ENCODE measurements at regions not wholly inside any gene's neighbourhood (a gene's known extent, or its start where the extent isn't known, plus 50 kb on each side); places are given as distances from the start of the nearest gene placed in this dataset.

GRCh38 chr4:37043342-37043741 is 201.2 kb upstream of the NWD2 start:
- Mint-ChIP-seq H3K4me1 (ENCODE audit: low read depth, unreplicated experiment) (no peaks in the 10 kb centered on the region), H3K27me3 (ENCODE audit: insufficient read depth, unreplicated experiment) (no peaks in the 10 kb centered on the region), H3K9me3 (ENCODE audit: unreplicated experiment) (no peaks in the 10 kb centered on the region), H3K27ac (ENCODE audit: unreplicated experiment) (no peak overlapping the region), H3K4me3 (ENCODE audit: unreplicated experiment) (no peak overlapping the region), H3K36me3 (ENCODE audit: insufficient read depth, unreplicated experiment) (no peaks in the 10 kb centered on the region)
- H3K4me1 ChIP-seq: no peaks in the 10 kb centered on the region
- CTCF ChIA-PET: no interaction called here
- no peak overlapping the region for H3K4me3 ChIP-seq (ENCODE audit: low read depth, low read length)
- no peaks in the 10 kb centered on the region for H3K9me3 ChIP-seq
- no peak for DNase-seq
- no peaks in the 10 kb centered on the region for H3K36me3 ChIP-seq (ENCODE audit: control insufficient read depth, insufficient read depth, low read length)
- no peak for TF ChIP-seq CTCF (IDR thresholded peaks at IDR 0.05; ENCODE audit: insufficient read depth in 1 of 2, low read depth in 1 of 2, low read length in 1 of 2, severe bottlenecking in 1 of 2, unreplicated experiment in 1 of 2)
- POLR2A ChIA-PET: no interaction called here
- H3K27me3 ChIP-seq (replicated peaks; ENCODE audit: control insufficient read depth, insufficient read depth, low read length): no peaks in the 10 kb centered on the region
- BruUV-seq (replicated peaks): no TSS peak
- intact Hi-C loops (cut with micrococcal nuclease; ENCODE audit: unreplicated experiment): no loop called here

DNA sequence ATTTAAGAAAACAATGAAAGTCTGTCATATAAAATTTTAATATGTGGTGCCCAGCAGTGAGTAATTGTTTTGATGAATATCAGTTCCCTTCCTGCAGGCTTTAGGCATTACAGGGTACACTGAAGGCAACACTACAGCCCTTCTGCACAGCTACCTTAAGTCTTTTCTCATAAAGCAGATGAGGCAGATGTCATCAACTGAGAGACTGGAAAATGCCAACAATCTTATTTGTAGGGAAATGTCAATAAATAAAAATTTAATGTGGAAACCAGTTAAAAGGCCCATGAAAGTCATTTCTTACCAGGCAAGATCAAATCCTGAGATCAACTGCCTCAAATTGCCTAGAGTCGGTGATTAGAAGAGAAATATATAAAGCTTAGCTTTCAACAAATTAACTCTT is 193.4 kb upstream of the NWD2 start:
- POLR2A ChIA-PET: no interaction called here
- H3K27me3 ChIP-seq (replicated peaks; ENCODE audit: control insufficient read depth, insufficient read depth, low read length): no peaks in the 10 kb centered on the region
- H3K27ac Mint-ChIP-seq (ENCODE audit: unreplicated experiment): no peak overlapping the region
- BruUV-seq (replicated peaks): no TSS peak
- no peak for DNase-seq
- no peaks in the 10 kb centered on the region for H3K36me3 Mint-ChIP-seq (ENCODE audit: insufficient read depth, unreplicated experiment)
- H3K9me3 Mint-ChIP-seq (ENCODE audit: unreplicated experiment): no peaks in the 10 kb centered on the region
- no peak for TF ChIP-seq CTCF (IDR thresholded peaks at IDR 0.05; ENCODE audit: insufficient read depth in 1 of 2, low read depth in 1 of 2, low read length in 1 of 2, severe bottlenecking in 1 of 2, unreplicated experiment in 1 of 2)
- H3K4me1 ChIP-seq: no peaks in the 10 kb centered on the region
- no peaks in the 10 kb centered on the region for H3K36me3 ChIP-seq (ENCODE audit: control insufficient read depth, insufficient read depth, low read length)
- CTCF ChIA-PET: no interaction called here
- H3K27me3 Mint-ChIP-seq (ENCODE audit: insufficient read depth, unreplicated experiment): peaks cover 8% of the 10 kb centered on the region
- H3K4me1 Mint-ChIP-seq (ENCODE audit: low read depth, unreplicated experiment): no peaks in the 10 kb centered on the region
- H3K4me3 Mint-ChIP-seq (ENCODE audit: unreplicated experiment): no peak overlapping the region
- intact Hi-C loops (cut with micrococcal nuclease; ENCODE audit: unreplicated experiment): no loop called here
- H3K9me3 ChIP-seq: no peaks in the 10 kb centered on the region
- H3K4me3 ChIP-seq (ENCODE audit: low read depth, low read length): no peak overlapping the region

DNA sequence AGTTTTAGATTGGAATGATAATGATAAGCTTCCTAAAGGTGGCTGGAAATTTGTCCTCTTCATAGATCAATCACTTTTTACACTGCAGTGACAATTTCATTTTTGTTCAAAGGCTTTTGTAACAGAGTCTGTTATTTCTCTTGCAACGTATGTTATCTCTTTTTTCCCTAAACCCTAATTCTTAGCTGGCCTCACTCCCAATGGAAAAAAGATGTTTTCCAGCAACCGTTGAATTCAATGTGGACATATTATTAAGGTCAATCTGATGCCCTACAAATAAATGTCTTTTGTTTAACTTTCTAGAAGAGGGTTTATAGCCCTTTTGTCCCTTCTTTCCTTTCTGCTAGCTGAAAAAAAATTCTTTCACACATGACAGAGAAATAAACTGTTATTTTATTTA is 192.7 kb upstream of the NWD2 start:
- Mint-ChIP-seq H3K27ac (ENCODE audit: unreplicated experiment) (no peak overlapping the region), H3K27me3 (ENCODE audit: insufficient read depth, unreplicated experiment) (peaks cover 8% of the 10 kb centered on the region), H3K4me1 (ENCODE audit: low read depth, unreplicated experiment) (no peaks in the 10 kb centered on the region), H3K9me3 (ENCODE audit: unreplicated experiment) (no peaks in the 10 kb centered on the region), H3K36me3 (ENCODE audit: insufficient read depth, unreplicated experiment) (no peaks in the 10 kb centered on the region), H3K4me3 (ENCODE audit: unreplicated experiment) (no peak overlapping the region)
- POLR2A ChIA-PET: no interaction called here
- BruUV-seq (replicated peaks): no TSS peak
- H3K36me3 ChIP-seq (ENCODE audit: control insufficient read depth, insufficient read depth, low read length): no peaks in the 10 kb centered on the region
- intact Hi-C loops (cut with micrococcal nuclease; ENCODE audit: unreplicated experiment): no loop called here
- no peaks in the 10 kb centered on the region for H3K9me3 ChIP-seq
- no peaks in the 10 kb centered on the region for H3K27me3 ChIP-seq (replicated peaks; ENCODE audit: control insufficient read depth, insufficient read depth, low read length)
- TF ChIP-seq CTCF (IDR thresholded peaks at IDR 0.05; ENCODE audit: insufficient read depth in 1 of 2, low read depth in 1 of 2, low read length in 1 of 2, severe bottlenecking in 1 of 2, unreplicated experiment in 1 of 2): no peak
- no peak overlapping the region for H3K4me3 ChIP-seq (ENCODE audit: low read depth, low read length)
- CTCF ChIA-PET: no interaction called here
- H3K4me1 ChIP-seq: no peaks in the 10 kb centered on the region
- DNase-seq: no peak

Data from Caco-2 (cell line).